22Rv1 (cell line): ENCODE measurements at regions not wholly inside any gene's neighbourhood (a gene's known extent, or its start where the extent isn't known, plus 50 kb on each side); places are given as distances from the start of the nearest gene placed in this dataset.

Source experiments
- ZFX ChIP-seq: fragments of 450-650 bp; IDR thresholded peaks from 2 replicates; pipeline ENCODE4 v1.6.1; 2017; ENCODE audit warnings: antibody characterized with exemption, borderline replicate concordance
- TF ChIP-seq, protein P1 (sequence below): fragments of 450-650 bp; IDR thresholded peaks from 2 replicates; pipeline ENCODE4 v1.5.1; 2017; ENCODE audit warnings: mild to moderate bottlenecking

DNA sequence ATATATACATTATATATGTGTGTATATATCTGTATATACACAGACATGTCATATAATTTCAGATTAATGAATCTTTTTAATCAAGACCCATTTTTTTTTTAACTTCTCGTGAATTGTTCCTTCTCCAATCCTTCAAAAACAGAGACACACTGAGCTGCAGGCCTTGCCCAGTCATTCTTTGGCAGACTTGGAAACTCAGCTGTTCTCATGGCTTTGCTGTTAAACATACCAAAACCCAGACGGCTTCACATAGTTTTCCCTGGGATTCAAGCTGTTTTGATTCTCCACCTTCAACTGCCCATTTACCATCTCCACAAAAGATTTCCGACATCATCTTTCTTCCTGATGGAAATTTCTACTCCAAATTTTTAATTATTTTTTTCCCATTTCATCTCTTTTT is 148.7 kb downstream of the KCNJ2 start:
- TF ChIP-seq, protein P1, sequence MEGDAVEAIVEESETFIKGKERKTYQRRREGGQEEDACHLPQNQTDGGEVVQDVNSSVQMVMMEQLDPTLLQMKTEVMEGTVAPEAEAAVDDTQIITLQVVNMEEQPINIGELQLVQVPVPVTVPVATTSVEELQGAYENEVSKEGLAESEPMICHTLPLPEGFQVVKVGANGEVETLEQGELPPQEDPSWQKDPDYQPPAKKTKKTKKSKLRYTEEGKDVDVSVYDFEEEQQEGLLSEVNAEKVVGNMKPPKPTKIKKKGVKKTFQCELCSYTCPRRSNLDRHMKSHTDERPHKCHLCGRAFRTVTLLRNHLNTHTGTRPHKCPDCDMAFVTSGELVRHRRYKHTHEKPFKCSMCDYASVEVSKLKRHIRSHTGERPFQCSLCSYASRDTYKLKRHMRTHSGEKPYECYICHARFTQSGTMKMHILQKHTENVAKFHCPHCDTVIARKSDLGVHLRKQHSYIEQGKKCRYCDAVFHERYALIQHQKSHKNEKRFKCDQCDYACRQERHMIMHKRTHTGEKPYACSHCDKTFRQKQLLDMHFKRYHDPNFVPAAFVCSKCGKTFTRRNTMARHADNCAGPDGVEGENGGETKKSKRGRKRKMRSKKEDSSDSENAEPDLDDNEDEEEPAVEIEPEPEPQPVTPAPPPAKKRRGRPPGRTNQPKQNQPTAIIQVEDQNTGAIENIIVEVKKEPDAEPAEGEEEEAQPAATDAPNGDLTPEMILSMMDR: no peak
- no peak for TF ChIP-seq ZFX
